GM23338 (cell line): ENCODE measurements at regions not wholly inside any gene's neighbourhood (a gene's known extent, or its start where the extent isn't known, plus 50 kb on each side); places are given as distances from the start of the nearest gene placed in this dataset.

Source experiments
- ATAC-seq: fragments of 200-7000 bp; cut with Tn5 transposase; 3 replicates; pipeline ENCODE4 v1.9.1; 2020
- DNase-seq: peaks from one replicate; pipeline ENCODE4 v3.0.0-alpha.2; 2015; ENCODE audit warnings: low spot score
- H2AFZ ChIP-seq: fragments of 200-600 bp; sonication (generic); 2 replicates; pipeline ENCODE4 v1.8.0; 2016; ENCODE audit warnings: antibody characterized with exemption, mild to moderate bottlenecking, moderate library complexity
- H3F3A ChIP-seq: fragments of 200-600 bp; sonication (generic); replicated peaks from 2 replicates; pipeline ENCODE4 v1.8.0; 2017; ENCODE audit warnings: antibody characterized with exemption, mixed run types, low read depth
- H3K27ac ChIP-seq: fragments of 200-600 bp; sonication (generic); 2 replicates; pipeline ENCODE4 v1.6.1; 2016; ENCODE audit warnings: low read depth
- H3K27me3 ChIP-seq: fragments of 200-600 bp; sonication (generic); 2 replicates; pipeline ENCODE4 v1.8.0; 2016; ENCODE audit warnings: mild to moderate bottlenecking, mixed run types, moderate library complexity; ENCODE audit not compliant: insufficient read depth
- H3K36me3 ChIP-seq: fragments of 200-600 bp; sonication (generic); 2 replicates; pipeline ENCODE4 v1.8.0; 2016; ENCODE audit warnings: mild to moderate bottlenecking; ENCODE audit not compliant: insufficient read depth
- H3K4me1 ChIP-seq: fragments of 200-600 bp; sonication (generic); 2 replicates; pipeline ENCODE4 v1.8.0; 2016; ENCODE audit warnings: mild to moderate bottlenecking, moderate library complexity; ENCODE audit not compliant: insufficient read depth
- H3K4me2 ChIP-seq: fragments of 200-600 bp; sonication (generic); 2 replicates; pipeline ENCODE4 v1.7.1; 2017; ENCODE audit warnings: mixed run types
- H3K4me3 ChIP-seq: fragments of 200-600 bp; sonication (generic); 2 replicates; pipeline ENCODE4 v1.6.1; 2016; ENCODE audit warnings: mixed run types
- H3K79me2 ChIP-seq: fragments of 200-600 bp; sonication (generic); replicated peaks from 2 replicates; pipeline ENCODE4 v1.8.0; 2017; ENCODE audit warnings: mild to moderate bottlenecking; ENCODE audit not compliant: insufficient read depth
- H3K9me2 ChIP-seq: fragments of 200-600 bp; sonication (generic); 2 replicates; pipeline ENCODE4 v1.8.0; 2017; ENCODE audit not compliant: insufficient read depth
- H4K20me1 ChIP-seq: fragments of 200-600 bp; sonication (generic); replicated peaks from 2 replicates; pipeline ENCODE4 v1.8.0; 2017; ENCODE audit warnings: mild to moderate bottlenecking; ENCODE audit not compliant: insufficient read depth
- H3K27ac Mint-ChIP-seq: 2 replicates; pipeline ENCODE4 v1.8.0; 2020; ENCODE audit warnings: inconsistent platforms, mild to moderate bottlenecking, moderate library complexity, mixed read lengths
- H3K27me3 Mint-ChIP-seq: 3 replicates; pipeline ENCODE4 v1.8.0; 2022; ENCODE audit warnings: low read depth, mild to moderate bottlenecking, moderate library complexity, mixed read lengths, inconsistent platforms; ENCODE audit not compliant: insufficient read depth, poor library complexity
- H3K36me3 Mint-ChIP-seq: 3 replicates; pipeline ENCODE4 v1.8.0; 2021; ENCODE audit warnings: low read depth, mild to moderate bottlenecking, inconsistent platforms, moderate library complexity, mixed read lengths
- H3K4me1 Mint-ChIP-seq: 3 replicates; pipeline ENCODE4 v1.8.0; 2020; ENCODE audit warnings: mild to moderate bottlenecking, inconsistent platforms, mixed read lengths
- H3K4me3 Mint-ChIP-seq: 3 replicates; pipeline ENCODE4 v1.8.0; 2021; ENCODE audit warnings: moderate library complexity, mild to moderate bottlenecking, inconsistent platforms, mixed read lengths
- H3K9me3 Mint-ChIP-seq: 3 replicates; pipeline ENCODE4 v1.8.0; 2020; ENCODE audit warnings: moderate library complexity, mild to moderate bottlenecking, inconsistent platforms, mixed read lengths
- CREB1 ChIP-seq: fragments of 250-450 bp; sonication (Bioruptor Pico); IDR thresholded peaks from 2 replicates; pipeline ENCODE4 v1.5.0; 2020; ENCODE audit warnings: low read depth, mild to moderate bottlenecking, moderate library complexity
- CTCF ChIP-seq, 2 experiments: fragments of 200-600 bp in 1 of 2; sonication (generic) in 1 of 2; conservative IDR thresholded peaks; 2 replicates each; pipeline versions ENCODE4 v1.5.1 to v1.6.1; 2016 to 2017; ENCODE audit warnings: antibody characterized with exemption in 2 of 2, low read depth in 2 of 2, mild to moderate bottlenecking in 2 of 2, moderate library complexity in 1 of 2
- EZH2 ChIP-seq: fragments of 200-600 bp; sonication (generic); IDR thresholded peaks from one replicate; pipeline ENCODE4 v1.8.0; 2017; ENCODE audit warnings: antibody characterized with exemption, mild to moderate bottlenecking, low read depth; ENCODE audit not compliant: unreplicated experiment
- EZH2phosphoT487 ChIP-seq: fragments of 200-600 bp; sonication (generic); IDR thresholded peaks from one replicate; pipeline ENCODE4 v1.8.1; 2018; ENCODE audit warnings: antibody characterized with exemption; ENCODE audit not compliant: unreplicated experiment
- JUNB ChIP-seq: IDR thresholded peaks from one replicate; pipeline ENCODE4 v1.6.1; 2016; ENCODE audit warnings: antibody characterized with exemption; ENCODE audit not compliant: unreplicated experiment
- NANOG ChIP-seq: IDR thresholded peaks from 2 replicates; pipeline ENCODE4 v1.6.1; 2016; ENCODE audit warnings: antibody characterized with exemption, borderline replicate concordance
- POLR2AphosphoS5 ChIP-seq: IDR thresholded peaks from 2 replicates; pipeline ENCODE4 v1.6.1; 2016; ENCODE audit warnings: antibody characterized with exemption, low read depth
- STAT1 ChIP-seq: IDR thresholded peaks from one replicate; pipeline ENCODE4 v1.6.1; 2016; ENCODE audit warnings: antibody characterized with exemption; ENCODE audit not compliant: unreplicated experiment
- ZNF114 ChIP-seq: fragments of 250-450 bp; sonication (Bioruptor Pico); IDR thresholded peaks from 2 replicates; pipeline ENCODE4 v1.5.0; 2020; ENCODE audit warnings: mild to moderate bottlenecking, moderate library complexity
- ZNF331 ChIP-seq: fragments of 250-450 bp; sonication (Bioruptor Pico); IDR thresholded peaks from 2 replicates; pipeline ENCODE4 v1.5.0; 2020; ENCODE audit warnings: low read depth, mild to moderate bottlenecking, moderate library complexity
- TF ChIP-seq, protein P1 (sequence below): IDR thresholded peaks from 2 replicates; pipeline ENCODE4 v1.6.1; 2016; ENCODE audit warnings: antibody characterized with exemption
- TF ChIP-seq, protein P2 (sequence below): fragments of 250-450 bp; sonication (Bioruptor Pico); IDR thresholded peaks from 2 replicates; pipeline ENCODE4 v1.5.0; 2020; ENCODE audit warnings: mild to moderate bottlenecking, moderate library complexity
- TF ChIP-seq, protein P3 (sequence below): IDR thresholded peaks from one replicate; pipeline ENCODE4 v1.6.1; 2018; ENCODE audit warnings: antibody characterized with exemption; ENCODE audit not compliant: unreplicated experiment

- H3K27ac Mint-ChIP-seq, result no peak overlapping the region
- no peak for ATAC-seq
- no peak overlapping the region for H3K4me2 ChIP-seq
These were observed 560.4 kb downstream of the SPOCK3 start for GRCh38 chr4:166673911-166674310.

More at GRCh38 chr4:166673911-166674310, 560.4 kb downstream of the SPOCK3 start:
- H2AFZ ChIP-seq, result no peak overlapping the region
- H3K79me2 ChIP-seq, result no peaks in the 10 kb centered on the region
- no peaks in the 10 kb centered on the region for H3K4me1 ChIP-seq
- H4K20me1 ChIP-seq, result no peaks in the 10 kb centered on the region
- no peaks in the 10 kb centered on the region for H3F3A ChIP-seq
- H3K36me3 Mint-ChIP-seq, result no peaks in the 10 kb centered on the region
- H3K9me2 ChIP-seq, result no peaks in the 10 kb centered on the region
- H3K27me3 ChIP-seq, result no peaks in the 10 kb centered on the region
- no peaks in the 10 kb centered on the region for H3K27me3 Mint-ChIP-seq
- no peak for TF ChIP-seq CTCF (conservative IDR thresholded peaks at IDR 0.05; ENCODE audit: low read depth in 2 of 2)
- TF ChIP-seq EZH2phosphoT487, result no peak
- TF ChIP-seq JUNB, result no peak
- no peak for TF ChIP-seq POLR2AphosphoS5
- no peak for TF ChIP-seq EZH2
- TF ChIP-seq CREB1 (CRISPR knock-in tag), result no peak
- no peak for TF ChIP-seq STAT1
- TF ChIP-seq ZNF114 (CRISPR knock-in tag), result no peak
- TF ChIP-seq, protein P1, sequence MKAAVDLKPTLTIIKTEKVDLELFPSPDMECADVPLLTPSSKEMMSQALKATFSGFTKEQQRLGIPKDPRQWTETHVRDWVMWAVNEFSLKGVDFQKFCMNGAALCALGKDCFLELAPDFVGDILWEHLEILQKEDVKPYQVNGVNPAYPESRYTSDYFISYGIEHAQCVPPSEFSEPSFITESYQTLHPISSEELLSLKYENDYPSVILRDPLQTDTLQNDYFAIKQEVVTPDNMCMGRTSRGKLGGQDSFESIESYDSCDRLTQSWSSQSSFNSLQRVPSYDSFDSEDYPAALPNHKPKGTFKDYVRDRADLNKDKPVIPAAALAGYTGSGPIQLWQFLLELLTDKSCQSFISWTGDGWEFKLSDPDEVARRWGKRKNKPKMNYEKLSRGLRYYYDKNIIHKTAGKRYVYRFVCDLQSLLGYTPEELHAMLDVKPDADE, result no peak
- TF ChIP-seq ZNF331 (CRISPR knock-in tag), result no peak
- TF ChIP-seq, protein P2, sequence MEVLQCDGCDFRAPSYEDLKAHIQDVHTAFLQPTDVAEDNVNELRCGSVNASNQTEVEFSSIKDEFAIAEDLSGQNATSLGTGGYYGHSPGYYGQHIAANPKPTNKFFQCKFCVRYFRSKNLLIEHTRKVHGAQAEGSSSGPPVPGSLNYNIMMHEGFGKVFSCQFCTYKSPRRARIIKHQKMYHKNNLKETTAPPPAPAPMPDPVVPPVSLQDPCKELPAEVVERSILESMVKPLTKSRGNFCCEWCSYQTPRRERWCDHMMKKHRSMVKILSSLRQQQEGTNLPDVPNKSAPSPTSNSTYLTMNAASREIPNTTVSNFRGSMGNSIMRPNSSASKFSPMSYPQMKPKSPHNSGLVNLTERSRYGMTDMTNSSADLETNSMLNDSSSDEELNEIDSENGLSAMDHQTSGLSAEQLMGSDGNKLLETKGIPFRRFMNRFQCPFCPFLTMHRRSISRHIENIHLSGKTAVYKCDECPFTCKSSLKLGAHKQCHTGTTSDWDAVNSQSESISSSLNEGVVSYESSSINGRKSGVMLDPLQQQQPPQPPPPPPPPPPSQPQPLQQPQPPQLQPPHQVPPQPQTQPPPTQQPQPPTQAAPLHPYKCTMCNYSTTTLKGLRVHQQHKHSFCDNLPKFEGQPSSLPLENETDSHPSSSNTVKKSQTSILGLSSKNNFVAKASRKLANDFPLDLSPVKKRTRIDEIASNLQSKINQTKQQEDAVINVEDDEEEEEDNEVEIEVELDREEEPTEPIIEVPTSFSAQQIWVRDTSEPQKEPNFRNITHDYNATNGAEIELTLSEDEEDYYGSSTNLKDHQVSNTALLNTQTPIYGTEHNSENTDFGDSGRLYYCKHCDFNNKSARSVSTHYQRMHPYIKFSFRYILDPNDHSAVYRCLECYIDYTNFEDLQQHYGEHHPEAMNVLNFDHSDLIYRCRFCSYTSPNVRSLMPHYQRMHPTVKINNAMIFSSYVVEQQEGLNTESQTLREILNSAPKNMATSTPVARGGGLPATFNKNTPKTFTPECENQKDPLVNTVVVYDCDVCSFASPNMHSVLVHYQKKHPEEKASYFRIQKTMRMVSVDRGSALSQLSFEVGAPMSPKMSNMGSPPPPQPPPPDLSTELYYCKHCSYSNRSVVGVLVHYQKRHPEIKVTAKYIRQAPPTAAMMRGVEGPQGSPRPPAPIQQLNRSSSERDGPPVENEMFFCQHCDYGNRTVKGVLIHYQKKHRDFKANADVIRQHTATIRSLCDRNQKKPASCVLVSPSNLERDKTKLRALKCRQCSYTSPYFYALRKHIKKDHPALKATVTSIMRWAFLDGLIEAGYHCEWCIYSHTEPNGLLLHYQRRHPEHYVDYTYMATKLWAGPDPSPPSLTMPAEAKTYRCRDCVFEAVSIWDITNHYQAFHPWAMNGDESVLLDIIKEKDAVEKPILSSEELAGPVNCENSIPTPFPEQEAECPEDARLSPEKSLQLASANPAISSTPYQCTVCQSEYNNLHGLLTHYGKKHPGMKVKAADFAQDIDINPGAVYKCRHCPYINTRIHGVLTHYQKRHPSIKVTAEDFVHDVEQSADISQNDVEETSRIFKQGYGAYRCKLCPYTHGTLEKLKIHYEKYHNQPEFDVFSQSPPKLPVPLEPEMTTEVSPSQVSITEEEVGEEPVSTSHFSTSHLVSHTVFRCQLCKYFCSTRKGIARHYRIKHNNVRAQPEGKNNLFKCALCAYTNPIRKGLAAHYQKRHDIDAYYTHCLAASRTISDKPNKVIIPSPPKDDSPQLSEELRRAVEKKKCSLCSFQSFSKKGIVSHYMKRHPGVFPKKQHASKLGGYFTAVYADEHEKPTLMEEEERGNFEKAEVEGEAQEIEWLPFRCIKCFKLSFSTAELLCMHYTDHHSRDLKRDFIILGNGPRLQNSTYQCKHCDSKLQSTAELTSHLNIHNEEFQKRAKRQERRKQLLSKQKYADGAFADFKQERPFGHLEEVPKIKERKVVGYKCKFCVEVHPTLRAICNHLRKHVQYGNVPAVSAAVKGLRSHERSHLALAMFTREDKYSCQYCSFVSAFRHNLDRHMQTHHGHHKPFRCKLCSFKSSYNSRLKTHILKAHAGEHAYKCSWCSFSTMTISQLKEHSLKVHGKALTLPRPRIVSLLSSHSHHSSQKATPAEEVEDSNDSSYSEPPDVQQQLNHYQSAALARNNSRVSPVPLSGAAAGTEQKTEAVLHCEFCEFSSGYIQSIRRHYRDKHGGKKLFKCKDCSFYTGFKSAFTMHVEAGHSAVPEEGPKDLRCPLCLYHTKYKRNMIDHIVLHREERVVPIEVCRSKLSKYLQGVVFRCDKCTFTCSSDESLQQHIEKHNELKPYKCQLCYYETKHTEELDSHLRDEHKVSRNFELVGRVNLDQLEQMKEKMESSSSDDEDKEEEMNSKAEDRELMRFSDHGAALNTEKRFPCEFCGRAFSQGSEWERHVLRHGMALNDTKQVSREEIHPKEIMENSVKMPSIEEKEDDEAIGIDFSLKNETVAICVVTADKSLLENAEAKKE (CRISPR knock-in tag), result no peak
- TF ChIP-seq, protein P3, sequence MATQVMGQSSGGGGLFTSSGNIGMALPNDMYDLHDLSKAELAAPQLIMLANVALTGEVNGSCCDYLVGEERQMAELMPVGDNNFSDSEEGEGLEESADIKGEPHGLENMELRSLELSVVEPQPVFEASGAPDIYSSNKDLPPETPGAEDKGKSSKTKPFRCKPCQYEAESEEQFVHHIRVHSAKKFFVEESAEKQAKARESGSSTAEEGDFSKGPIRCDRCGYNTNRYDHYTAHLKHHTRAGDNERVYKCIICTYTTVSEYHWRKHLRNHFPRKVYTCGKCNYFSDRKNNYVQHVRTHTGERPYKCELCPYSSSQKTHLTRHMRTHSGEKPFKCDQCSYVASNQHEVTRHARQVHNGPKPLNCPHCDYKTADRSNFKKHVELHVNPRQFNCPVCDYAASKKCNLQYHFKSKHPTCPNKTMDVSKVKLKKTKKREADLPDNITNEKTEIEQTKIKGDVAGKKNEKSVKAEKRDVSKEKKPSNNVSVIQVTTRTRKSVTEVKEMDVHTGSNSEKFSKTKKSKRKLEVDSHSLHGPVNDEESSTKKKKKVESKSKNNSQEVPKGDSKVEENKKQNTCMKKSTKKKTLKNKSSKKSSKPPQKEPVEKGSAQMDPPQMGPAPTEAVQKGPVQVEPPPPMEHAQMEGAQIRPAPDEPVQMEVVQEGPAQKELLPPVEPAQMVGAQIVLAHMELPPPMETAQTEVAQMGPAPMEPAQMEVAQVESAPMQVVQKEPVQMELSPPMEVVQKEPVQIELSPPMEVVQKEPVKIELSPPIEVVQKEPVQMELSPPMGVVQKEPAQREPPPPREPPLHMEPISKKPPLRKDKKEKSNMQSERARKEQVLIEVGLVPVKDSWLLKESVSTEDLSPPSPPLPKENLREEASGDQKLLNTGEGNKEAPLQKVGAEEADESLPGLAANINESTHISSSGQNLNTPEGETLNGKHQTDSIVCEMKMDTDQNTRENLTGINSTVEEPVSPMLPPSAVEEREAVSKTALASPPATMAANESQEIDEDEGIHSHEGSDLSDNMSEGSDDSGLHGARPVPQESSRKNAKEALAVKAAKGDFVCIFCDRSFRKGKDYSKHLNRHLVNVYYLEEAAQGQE, result no peak
- TF ChIP-seq NANOG, result no peak
- no peaks in the 10 kb centered on the region for H3K36me3 ChIP-seq
- H3K4me1 Mint-ChIP-seq, result no peaks in the 10 kb centered on the region; the same call in 2 of the 3 replicates
- H3K4me3 ChIP-seq, result no peak overlapping the region
- no peaks in the 10 kb centered on the region for H3K9me3 Mint-ChIP-seq
- DNase-seq, result no peak
- no peak overlapping the region for H3K27ac ChIP-seq
- no peak overlapping the region for H3K4me3 Mint-ChIP-seq
